ENCODE measurements at regions not wholly inside any gene's neighbourhood (a gene's known extent, or its start where the extent isn't known, plus 50 kb on each side); places are given as distances from the start of the nearest gene placed in this dataset.
A peak's percentile ranks its signal among the peaks of the same experiment; 100 is the strongest.
"Not testable (repeated sequence)": the region's sequence is repeated elsewhere in the genome, so short reads cannot be mapped to it uniquely, and the experiment has no call there.

DNA sequence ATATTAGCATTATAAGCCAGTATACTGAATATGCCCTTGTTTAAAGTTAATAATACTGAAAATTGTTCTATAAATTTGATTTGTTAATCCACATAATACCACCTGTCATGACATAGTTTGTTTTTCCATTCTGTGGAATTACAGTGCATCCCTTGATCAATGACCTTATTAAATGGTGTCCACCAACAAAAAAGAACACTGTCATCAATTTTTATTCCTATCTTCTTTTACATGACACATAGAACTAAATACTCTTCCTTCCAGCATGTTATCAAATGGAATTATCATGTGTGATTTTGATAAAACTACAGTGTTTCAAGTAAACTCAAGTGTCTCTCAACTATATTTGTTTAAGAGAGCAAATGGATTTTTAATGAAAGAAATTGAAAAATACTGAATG is 221.8 kb upstream of the MBL2 start:
- DNase-seq = no peak

DNA sequence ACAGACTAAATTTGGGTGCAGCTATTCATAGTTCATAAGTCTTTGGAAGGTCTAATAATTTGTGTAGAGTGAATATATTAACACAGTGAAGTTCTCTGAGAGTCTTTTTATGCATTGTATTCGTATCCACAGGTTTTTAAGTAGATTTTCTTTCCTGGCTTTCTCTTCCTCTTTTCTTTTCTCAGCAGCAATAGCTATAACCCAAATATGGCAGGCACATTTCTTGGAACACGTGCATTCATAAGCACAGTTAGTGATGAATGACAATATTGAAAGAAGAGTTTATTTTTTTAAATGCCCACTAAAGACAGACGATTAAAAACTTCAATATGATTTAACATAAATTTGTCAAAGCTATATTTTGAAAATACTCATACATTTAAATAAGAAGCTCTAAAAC is 220.5 kb upstream of the MBL2 start:
- no peak for DNase-seq

DNA sequence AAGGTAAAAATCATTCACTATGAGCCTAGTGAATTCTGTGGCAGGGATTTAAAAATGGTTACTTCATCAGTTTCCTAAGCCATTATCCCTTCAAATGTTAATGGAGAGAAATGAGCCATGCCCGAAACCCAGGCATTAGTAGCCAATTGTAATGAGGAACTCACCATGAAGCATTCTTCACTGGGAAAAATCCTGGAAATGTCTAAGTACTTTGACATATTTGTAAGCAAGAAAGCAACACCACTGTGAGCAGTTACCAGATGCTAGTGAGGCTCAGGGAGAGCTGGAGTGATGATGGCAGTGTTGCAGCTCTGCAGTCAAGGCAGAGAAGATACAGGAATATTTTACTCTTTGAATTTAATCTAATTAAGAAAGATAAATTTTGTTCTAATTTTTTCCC is 220.0 kb upstream of the MBL2 start:
- DNase-seq = no peak

DNA sequence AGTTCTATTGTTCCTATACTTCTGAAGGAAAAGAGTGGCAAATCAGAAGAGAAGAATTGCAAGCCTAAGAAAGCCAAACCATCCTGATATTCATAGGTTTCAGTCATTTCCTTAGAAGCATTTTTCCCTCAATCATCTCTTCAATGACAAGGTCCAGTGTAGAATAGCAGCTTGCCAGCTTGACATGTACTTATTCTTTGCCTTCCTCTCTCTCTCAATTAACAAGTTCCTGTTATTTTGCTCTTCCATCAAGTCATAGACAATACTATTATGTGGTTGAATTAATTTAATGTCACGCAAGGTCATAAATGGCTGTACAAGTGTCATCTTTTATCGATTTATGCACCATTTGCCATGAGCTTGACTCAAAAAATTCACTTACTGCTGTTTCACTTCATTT is 216.3 kb upstream of the MBL2 start:
- DNase-seq = no peak

DNA sequence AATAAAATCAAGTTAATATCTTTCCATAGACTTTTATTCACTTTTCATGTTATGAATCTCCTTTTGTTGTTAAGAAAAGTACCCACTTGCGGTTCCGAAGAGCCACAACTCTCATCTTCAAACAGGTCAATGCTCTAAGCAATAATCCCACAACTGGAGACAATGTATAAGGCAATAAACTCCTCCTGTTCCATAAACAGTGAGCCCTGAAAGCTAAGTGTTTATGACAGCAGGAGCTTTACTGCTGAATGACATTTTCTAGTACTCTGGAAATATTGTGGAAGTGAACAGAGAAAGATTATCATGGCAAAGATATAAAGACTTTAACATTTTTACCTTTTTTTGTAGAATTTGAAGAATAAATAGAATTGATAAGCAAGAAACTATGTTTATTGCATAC is 213.5 kb upstream of the MBL2 start:
- no peak for DNase-seq

DNA sequence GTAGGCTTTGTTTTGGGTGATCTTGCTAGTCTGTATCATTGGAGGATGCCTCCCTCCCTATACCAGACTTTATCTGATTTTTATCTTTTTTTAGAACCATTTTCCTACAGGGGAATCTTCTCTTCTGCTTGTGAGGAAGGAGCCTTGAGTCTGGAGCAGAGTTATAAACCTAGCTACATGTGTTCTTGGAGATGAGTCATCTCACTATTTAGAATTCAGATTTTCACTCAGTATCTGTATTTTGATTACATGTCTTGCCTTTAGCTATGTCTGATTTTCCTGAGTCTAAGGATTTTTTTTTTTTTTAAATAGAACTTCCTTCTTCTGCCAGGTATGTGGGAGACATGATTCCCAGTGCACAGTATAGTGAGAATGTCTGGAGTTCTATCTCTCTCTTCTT is 211.6 kb upstream of the MBL2 start:
- DNase-seq = no peak

DNA sequence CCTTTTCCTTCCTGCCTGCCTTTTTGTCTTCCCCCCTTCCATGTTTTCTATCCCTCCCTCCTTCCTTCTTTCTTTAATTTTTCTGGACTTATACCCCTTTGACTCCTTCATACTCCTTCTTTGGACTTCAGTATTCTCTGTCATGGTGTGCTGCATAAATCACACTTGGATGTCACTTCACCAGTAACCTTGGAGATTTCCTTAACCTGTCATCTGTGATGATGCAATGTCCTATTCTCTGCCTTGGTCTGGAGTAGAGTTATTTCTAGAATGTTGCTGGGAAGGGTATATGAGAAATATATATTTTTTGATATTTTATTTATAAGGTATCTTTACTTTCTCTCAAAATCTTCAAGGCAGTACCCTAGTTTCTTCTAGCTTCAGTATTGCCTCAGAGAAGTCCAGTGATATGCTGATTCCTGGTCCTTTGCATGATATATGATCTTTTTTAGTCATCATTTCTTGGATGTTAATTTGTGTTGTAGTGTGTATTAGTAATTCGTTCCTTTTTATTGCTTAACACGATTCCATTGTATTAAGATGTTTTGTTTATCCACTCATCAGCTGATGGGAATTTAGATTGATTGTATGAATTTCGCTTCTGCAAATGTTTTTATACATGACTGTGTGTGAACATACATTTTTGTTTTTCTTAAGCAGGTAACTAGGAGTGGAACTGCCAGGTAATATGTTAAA is 206.9 kb upstream of the MBL2 start:
- DNase-seq = no peak

DNA sequence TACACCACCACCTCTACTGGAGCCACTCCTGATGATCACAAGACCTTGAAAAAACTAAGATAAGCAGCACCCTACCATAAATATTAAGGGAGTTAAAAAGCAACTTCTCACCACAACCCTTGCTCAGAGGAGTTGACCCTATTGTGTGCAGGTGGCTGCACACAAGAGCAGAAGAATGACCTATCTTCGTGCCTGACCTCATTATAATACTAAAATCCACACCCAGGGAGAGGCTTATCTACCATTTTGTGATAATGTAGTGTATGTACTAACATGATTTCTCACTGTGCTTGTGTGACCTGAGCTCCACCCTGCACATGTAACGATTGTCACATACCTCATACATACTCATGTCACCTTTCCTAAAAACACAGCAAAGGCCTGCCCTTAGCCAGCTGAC is 205.0 kb upstream of the MBL2 start:
- no peak for DNase-seq

DNA sequence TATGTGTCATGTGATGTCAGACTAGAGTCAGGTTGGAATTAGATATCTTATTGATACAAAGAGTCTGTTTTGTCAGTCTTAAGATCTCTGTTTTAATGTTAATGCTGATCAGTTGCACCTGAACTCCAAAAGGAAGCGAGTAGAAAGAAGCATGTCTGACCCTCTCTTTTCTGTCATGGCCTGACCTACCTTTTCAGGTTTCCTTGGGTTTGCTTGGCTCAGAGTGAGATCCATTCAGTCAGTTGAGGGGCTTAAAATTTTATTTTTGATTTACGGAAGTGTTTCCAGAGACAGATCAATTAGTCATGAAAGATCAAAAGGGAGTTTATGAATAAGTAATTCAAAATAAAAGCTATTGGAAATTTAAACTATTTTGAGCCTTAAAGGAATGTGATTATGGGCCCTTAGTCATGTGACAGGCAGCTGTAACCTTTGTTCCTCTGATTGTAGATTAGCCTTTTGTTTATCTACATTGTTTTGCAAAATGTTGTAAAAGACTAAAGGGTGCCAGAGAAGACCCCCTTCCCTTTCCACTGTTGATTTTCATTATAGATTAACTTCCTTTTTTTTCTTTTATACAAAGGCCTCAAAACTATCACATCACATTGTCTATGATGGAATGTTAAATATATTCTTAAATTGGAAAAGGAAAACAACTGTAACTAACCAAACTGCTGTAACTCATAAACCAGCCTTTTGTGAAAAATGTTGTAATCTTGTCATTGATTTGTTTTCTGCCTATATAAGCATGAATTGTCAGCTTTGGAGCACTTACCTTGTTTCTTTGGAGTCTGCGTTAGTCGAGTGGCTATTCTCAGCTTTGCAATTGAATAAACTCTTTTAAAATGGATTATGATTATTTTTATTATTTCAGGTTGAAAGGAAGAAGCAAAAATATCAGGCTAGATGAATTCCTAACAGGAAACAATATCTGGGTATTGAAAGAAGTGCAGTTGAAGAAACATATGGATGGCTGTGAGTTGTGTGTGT is 195.5 kb upstream of the MBL2 start:
- DNase-seq = no peak

DNA sequence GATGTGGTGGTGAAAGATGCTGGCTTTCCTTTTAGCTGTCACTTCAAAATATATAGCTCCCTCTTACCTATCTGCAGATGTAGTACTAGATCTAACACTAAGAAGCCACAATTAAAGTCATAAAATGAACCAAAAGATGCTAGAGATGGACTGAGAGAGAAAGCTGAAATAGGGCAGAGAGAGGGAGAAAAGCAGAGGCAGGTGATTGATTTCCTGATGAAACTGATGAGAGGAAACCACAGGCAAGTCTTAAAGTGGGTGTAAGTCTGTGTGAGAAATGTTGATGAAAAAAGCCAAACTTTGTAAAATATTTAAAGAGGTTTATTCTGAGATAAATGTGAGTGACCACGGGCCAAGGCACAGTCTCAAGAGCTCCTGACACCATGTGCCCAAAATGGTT is 194.3 kb upstream of the MBL2 start:
- no peak for DNase-seq

DNA sequence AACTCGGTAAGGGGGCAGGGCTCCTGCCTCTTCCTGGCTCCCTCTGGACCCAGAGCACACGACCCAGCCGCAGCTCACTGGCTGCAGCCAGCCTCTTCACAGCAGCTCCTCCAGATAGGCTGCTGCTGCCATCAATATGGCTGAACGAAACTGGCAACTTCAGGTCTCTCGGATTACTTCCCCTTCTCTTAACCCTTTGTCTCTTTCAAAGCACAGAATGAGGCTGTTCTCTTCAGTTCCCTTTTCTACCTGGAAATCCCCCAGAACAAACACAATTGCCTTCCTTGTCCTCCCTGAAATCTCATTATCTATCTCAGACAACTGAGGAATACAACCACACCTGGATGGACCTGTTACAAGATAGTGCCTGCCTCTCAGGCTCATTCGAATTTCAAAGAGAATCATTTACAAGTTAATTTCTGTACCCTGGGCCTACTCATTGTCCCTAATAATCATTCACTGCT is 193.4 kb upstream of the MBL2 start:
- DNase-seq = no peak

DNA sequence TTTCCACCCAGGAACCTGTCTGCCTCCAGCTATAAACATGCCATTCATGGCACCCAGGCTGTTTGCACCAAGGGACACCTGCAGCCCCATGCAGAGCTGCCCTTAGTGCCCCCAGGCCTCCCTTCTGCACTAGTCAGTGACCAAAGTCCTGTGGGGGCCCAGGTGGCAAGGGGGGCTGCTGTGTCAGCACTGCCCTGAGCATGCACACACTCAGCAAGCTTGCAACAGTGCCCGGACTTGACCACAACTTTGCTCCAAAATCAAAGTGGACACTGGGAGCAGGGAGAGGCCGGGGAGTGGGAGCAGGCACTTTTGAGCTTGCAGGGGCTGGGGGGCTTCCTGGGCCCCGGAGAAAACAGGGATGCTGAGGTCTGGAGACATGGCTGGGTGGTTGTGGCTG is 192.9 kb upstream of the MBL2 start:
- no peak for DNase-seq

DNA sequence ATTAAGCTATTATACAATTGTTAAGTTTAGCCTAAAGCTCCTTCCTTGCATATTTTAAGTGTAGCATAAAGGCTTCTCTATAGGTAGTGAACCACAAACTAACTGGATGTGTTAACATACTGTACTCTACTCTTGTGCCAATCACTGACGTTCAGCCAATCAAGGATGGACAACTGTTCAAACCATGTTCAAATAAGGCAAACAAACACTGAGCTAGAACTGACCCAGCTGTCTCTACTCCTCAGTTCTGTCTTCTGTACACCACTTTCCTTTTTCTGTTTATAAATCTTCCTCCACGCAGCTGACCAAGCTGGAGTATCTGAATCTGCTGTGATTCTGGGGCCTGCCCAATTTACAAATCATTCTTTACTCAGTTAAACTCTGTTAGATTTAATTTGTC is 188.7 kb upstream of the MBL2 start:
- DNase-seq = no peak

DNA sequence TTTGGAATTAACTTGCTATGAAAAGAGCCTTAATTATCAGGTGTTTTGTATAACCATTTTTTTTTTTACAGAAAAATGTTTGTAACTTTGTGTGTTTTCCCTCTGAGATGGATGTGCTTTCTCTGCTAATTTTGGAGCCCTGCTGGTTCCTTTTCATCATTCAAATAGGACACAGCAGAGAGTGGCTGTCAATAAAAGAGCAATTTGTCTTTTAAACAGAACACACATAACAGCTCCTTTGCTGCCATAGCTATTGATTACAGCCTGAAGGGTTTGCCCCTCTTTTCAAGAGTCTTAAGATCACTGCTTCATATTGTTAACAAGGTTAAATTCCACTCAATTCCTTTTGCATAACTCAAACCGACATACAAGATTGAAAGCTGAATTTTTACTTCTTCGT is 187.2 kb upstream of the MBL2 start:
- DNase-seq = no peak

DNA sequence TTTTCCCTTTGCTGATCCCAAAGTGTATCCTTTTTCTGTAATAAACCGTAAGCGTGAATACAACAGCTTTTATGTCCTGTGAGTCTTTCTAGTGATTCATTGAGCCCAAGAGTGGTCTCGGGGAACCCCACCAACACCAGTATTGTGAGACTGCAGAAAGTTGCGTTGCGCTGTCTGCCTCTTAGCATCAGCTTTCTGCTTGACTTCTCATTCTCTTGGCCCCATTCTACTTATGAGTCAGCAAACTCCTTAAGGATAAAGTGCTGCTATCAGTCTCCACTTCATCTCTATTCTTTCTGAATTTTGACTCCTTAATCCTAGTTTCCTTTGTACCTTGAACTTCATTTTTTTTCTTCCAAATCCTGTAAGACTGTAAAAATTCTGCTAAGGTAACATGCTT is 184.3 kb upstream of the MBL2 start:
- DNase-seq = no peak

DNA sequence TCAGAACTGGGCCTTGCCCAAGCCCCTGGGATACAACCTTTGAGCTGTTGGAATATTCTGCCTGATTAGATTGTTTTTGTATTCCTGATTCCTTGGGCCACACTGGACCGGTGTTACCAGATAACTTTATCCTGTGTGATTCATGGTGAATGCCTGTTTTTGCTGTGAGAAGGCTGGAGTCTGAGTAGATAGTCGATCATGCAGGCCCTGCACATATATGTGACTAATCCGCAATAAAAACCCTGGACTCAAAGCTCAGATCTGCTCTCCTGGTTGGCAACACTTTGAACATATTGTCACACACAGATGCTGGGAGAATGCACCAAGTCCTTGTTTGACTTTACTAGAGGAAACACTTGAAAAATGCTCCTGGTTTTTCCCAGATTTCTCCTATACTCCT is 183.9 kb upstream of the MBL2 start:
- DNase-seq = no peak

DNA sequence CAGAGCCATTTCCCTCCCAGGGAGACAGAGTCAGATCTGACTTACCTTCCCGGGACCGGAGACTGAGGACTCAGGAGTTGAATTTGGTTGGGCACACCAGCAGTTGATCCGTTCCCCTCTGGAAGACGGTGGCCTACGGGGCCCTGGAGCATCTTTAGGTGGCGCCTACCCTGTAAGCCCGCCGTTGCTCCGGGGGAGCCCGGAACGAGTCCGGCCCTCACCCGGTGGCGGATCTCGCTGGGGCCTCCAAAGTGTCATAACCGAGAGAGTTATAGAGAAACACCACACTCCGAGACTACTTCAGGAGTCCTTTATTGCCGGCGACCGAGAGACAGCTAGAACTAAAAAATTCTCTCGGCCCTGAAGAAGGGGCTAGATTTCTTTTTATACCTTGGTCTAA is 182.8 kb upstream of the MBL2 start:
- DNase-seq = no peak

DNA sequence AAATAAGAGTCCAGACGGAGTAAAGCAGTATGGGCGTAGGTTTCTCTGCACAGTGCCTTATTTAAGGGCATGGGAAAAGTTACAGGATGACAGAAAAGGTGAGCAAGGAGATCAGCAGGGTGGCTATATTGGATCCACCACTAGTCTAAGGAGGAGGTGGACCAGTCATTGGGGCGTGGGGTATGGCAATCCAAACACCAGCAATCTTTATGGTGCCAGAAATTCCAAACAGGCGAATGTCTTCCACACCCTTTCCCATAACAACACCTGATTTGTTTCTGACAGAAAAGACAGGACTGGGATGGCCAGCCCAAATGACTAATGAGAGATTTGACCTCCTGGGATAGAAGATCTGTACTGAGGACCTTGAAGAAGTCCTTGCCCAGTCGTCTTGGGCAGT is 181.8 kb upstream of the MBL2 start:
- no peak for DNase-seq

DNA sequence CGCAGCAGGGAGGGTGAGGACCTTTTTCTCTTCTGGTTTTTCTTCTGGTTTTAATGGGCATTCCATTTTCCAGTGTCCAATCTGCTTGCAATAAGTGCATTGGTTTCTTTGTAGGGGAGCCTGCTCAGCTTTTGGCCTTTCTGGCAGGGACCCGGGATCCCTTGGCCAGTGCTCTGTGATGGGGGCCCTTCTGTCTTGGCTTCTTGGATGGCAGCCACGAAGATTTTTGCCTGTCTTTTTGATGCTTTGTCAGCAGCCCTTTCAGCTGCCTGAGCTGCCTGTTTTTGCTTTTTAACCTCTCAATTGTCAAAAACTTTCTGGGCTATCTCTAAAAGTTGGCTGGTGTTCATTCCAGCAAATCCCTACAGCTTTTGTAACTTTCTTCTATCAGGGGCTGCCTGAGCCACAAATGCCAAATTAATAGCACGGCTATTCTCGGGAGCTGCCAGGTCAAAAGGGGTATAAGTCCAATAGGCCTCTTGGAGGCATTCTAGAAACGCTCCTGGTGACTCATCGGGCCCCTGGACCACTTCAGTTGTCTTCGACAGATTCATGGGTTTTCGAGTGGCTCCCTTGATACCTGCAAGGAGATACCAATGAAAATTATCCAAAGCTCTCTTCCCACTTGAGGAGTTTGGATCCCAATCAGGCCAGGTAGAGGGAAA is 179.9 kb upstream of the MBL2 start:
- no peak for DNase-seq

DNA sequence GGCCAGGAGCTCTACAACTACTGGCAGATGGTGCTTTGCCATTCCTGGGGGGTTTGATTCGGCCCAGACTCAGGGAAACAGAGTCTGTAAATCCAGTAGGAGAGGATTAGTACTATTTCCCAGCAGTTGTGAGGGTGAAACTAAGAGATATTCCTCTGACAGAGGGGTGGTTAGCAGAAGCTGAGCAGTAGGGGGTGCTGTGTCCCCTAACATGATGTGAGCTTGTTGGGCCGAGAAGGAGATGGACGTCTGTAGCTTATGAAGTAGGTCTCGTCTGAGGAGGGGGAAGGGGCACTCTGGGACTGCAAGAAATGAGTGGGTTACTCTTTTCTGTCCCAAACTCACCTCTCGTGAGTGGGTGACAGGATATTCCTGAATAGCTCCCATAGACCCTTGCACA is 179.2 kb upstream of the MBL2 start:
- DNase-seq = peak in 1 of 2 donors; percentile 18

DNA sequence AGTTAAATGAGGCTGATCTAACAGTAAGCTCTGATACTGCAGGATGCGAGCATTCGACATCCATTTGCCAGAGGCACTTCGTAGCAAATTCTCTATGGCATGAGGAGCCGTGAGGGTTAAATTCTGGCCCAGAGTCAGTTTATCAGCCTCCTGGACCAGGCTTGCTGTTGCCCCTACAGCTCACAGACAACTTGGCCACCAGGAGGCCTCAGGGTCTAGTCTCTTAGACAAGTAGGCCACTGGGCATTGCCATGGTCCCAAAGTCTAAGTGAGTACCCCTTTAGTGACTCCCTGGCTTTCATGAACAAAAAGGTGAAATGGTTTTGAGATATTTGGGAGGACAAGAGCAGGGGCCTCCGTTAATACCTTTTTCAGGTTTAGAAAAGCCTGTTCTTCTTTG is 178.0 kb upstream of the MBL2 start:
- no peak for DNase-seq

DNA sequence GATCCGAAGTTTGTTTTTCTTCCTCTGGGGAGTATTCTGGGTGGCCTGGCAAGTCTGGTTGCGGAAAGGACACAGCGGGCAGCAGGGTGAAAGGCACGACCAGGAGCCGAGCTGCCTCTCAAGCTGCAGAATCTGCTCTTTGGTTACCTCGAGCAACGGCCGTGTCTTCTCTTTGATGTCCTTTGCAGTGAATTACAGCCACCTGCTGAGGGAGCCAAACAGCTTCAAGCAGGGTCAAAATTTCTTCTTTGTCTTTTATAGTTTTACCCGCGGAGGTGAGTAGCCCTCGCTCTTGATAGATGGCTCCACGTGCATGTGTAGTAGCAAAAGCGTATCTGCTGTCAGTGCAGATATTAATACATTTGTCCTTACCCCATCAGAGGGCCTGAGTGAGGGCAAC is 177.3 kb upstream of the MBL2 start:
- DNase-seq = no peak

DNA sequence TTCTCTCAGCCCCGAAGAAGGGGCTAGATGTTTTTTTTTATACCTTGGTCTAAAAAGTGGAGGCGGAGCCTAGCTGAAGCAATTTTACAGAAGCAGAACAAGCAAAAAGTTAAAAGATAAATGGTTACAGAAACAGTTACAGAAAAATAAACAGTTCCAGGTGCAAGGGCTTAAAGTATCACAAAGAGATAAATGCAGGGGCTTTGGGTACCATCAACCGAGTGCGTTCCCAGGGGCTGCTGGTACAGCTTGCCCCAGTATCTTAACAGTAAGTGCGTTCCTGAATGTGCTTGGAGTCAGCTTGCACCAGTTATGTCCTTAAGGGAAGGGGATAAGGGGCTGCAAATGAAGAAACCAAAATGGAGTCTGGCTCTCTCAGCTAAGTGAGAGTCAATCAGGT is 173.9 kb upstream of the MBL2 start:
- DNase-seq = no peak

DNA sequence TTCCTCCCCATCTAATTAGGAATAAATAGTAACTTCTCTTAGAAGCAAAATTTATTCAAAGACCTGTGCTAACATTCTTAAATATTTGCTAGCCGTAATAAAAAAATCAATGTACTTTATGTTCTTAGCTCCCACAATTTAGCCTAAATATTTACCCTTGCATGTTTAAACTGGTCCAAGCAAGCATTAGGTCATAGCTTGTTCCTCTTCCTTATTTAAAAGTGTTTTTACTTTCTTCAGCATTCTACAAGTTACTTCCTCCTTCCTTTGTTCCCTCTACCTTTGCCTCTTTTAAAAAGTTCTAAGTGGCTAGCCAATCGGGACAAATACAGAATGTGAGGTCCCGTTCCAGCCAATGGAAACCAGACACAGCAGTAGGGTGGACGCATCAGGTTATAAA is 172.9 kb upstream of the MBL2 start:
- not testable (repeated sequence) for DNase-seq
